Neural cell (in vitro differentiated cells): ENCODE measurements at regions not wholly inside any gene's neighbourhood (a gene's known extent, or its start where the extent isn't known, plus 50 kb on each side); places are given as distances from the start of the nearest gene placed in this dataset.

Experiments used
- H2AFZ ChIP-seq: fragments of 200-600, 300-800 bp; sonication (generic), shearing (Covaris generic); 2 replicates; pipeline ENCODE4 v1.6.0; 2014; ENCODE audit warnings: low read depth, mild to moderate bottlenecking, antibody characterized with exemption, low read length, moderate library complexity
- H3F3A ChIP-seq: fragments of 200-600 bp; shearing (Covaris generic); 2 replicates; pipeline ENCODE4 v1.6.1; 2016; ENCODE audit warnings: mild to moderate bottlenecking, moderate library complexity, mixed read lengths, antibody characterized with exemption, low read length; ENCODE audit not compliant: insufficient read depth, poor library complexity, severe bottlenecking
- H3K27ac ChIP-seq: fragments of 200-600, 300-800 bp; sonication (generic), shearing (Covaris generic); 2 replicates; pipeline ENCODE4 v1.5.1; 2014; ENCODE audit warnings: mild to moderate bottlenecking, low read length, moderate library complexity
- H3K27me3 ChIP-seq: fragments of 300-800, 200-600 bp; sonication (generic), shearing (Covaris generic); 2 replicates; pipeline ENCODE4 v1.6.0; 2014; ENCODE audit warnings: mild to moderate bottlenecking, low read depth, low read length, moderate library complexity; ENCODE audit not compliant: insufficient read depth
- H3K36me3 ChIP-seq: fragments of 300-800, 200-600 bp; sonication (generic), shearing (Covaris generic); 2 replicates; pipeline ENCODE4 v1.5.1; 2014; ENCODE audit warnings: mild to moderate bottlenecking, antibody characterized with exemption, low read length, moderate library complexity; ENCODE audit not compliant: insufficient read depth
- H3K4me2 ChIP-seq: fragments of 300-800, 200-600 bp; sonication (generic), shearing (Covaris generic); 2 replicates; pipeline ENCODE4 v1.6.0; 2014; ENCODE audit warnings: mild to moderate bottlenecking, low read length
- H3K4me3 ChIP-seq: fragments of 300-800, 200-600 bp; sonication (generic), shearing (Covaris generic); 2 replicates; pipeline ENCODE4 v1.5.1; 2014; ENCODE audit warnings: mild to moderate bottlenecking, low read length, moderate library complexity
- H3K79me2 ChIP-seq: fragments of 200-600 bp; shearing (Covaris generic); replicated peaks from 2 replicates; pipeline ENCODE4 v1.6.0; 2014; ENCODE audit warnings: mild to moderate bottlenecking, low read length, moderate library complexity; ENCODE audit not compliant: insufficient read depth
- H3K9ac ChIP-seq: fragments of 300-800, 200-600 bp; sonication (generic), shearing (Covaris generic); 2 replicates; pipeline ENCODE4 v1.6.1; 2016; ENCODE audit warnings: mild to moderate bottlenecking, low read length, mixed read lengths
- H3K9me2 ChIP-seq: fragments of 200-600 bp; shearing (Covaris generic); 2 replicates; pipeline ENCODE4 v1.6.1; 2016; ENCODE audit warnings: mild to moderate bottlenecking, low read length, mixed read lengths; ENCODE audit not compliant: insufficient read depth
- H3K9me3 ChIP-seq: fragments of 200-600, 300-800 bp; sonication (generic), shearing (Covaris generic); 2 replicates; pipeline ENCODE4 v1.6.1; 2016; ENCODE audit warnings: mild to moderate bottlenecking, mixed run types, low read length, moderate library complexity, mixed read lengths
- H4K20me1 ChIP-seq: fragments of 200-600 bp; shearing (Covaris generic); 2 replicates; pipeline ENCODE4 v1.6.1; 2016; ENCODE audit warnings: mild to moderate bottlenecking, mixed run types; ENCODE audit not compliant: insufficient read depth
- EP300 ChIP-seq: fragments of 450-650 bp; conservative IDR thresholded peaks from 2 replicates; pipeline ENCODE4 v1.6.1; 2014; ENCODE audit warnings: antibody characterized with exemption, mild to moderate bottlenecking, moderate library complexity; ENCODE audit not compliant: poor library complexity, severe bottlenecking
- EZH2 ChIP-seq: fragments of 200-600, 300-800 bp; shearing (Covaris generic), sonication (generic); IDR thresholded peaks from 2 replicates; pipeline ENCODE4 v1.6.1; 2014; ENCODE audit warnings: antibody characterized with exemption, low read length, borderline replicate concordance, mild to moderate bottlenecking; ENCODE audit not compliant: insufficient read depth, poor library complexity, severe bottlenecking
- MXI1 ChIP-seq: fragments of 450-650 bp; conservative IDR thresholded peaks from 2 replicates; pipeline ENCODE4 v1.6.1; 2014; ENCODE audit warnings: antibody characterized with exemption, mild to moderate bottlenecking; ENCODE audit not compliant: poor library complexity, severe bottlenecking
- POLR2AphosphoS5 ChIP-seq: IDR thresholded peaks from 2 replicates; pipeline ENCODE4 v1.6.1; 2012
- RAD21 ChIP-seq: fragments of 450-650 bp; conservative IDR thresholded peaks from 2 replicates; pipeline ENCODE4 v1.6.1; 2014; ENCODE audit warnings: antibody characterized with exemption, mild to moderate bottlenecking, moderate library complexity
- SMC3 ChIP-seq: fragments of 450-650 bp; conservative IDR thresholded peaks from 2 replicates; pipeline ENCODE4 v1.6.1; 2014; ENCODE audit warnings: antibody characterized with exemption, mild to moderate bottlenecking, moderate library complexity; ENCODE audit not compliant: poor library complexity
- TAF1 ChIP-seq: IDR thresholded peaks from 2 replicates; pipeline ENCODE4 v1.6.1; 2012; ENCODE audit warnings: low read depth
- TF ChIP-seq, protein P1 (sequence below): IDR thresholded peaks from 2 replicates; pipeline ENCODE4 v1.6.1; 2012; ENCODE audit warnings: borderline replicate concordance
- TF ChIP-seq, protein P2 (sequence below): fragments of 450-650 bp; IDR thresholded peaks from 2 replicates; pipeline ENCODE4 v1.5.1; 2014; ENCODE audit warnings: antibody characterized with exemption, mild to moderate bottlenecking, moderate library complexity; ENCODE audit not compliant: poor library complexity, severe bottlenecking

DNA sequence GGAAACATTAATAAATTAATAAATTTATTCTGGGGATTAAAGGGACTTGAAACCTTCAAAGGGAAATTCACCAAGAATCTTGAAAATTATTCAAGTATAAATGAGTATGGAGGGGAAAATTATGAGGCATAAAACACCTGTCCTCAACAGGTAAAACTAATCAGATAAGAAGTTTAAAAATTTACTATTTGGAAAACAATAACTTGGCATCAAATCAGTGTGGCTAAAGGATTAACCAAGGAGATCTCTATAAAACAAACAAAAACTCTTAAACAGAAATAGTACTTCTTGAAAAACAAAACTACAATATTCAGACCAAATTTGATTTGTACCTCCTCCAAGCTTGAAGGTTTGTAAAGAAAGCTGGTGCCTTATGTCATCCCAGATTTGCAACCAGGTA lies 66.4 kb upstream of the ZNF804B start:
- no peaks in the 10 kb centered on the region for H3K79me2 ChIP-seq
- no peaks in the 10 kb centered on the region for H3K36me3 ChIP-seq
- H3K9me3 ChIP-seq: no peaks in the 10 kb centered on the region
- no peaks in the 10 kb centered on the region for H3F3A ChIP-seq
- no peak overlapping the region for H2AFZ ChIP-seq
- no peak for TF ChIP-seq MXI1
- no peak for TF ChIP-seq EP300
- TF ChIP-seq POLR2AphosphoS5: no peak
- no peak for TF ChIP-seq EZH2
- TF ChIP-seq, protein P1, sequence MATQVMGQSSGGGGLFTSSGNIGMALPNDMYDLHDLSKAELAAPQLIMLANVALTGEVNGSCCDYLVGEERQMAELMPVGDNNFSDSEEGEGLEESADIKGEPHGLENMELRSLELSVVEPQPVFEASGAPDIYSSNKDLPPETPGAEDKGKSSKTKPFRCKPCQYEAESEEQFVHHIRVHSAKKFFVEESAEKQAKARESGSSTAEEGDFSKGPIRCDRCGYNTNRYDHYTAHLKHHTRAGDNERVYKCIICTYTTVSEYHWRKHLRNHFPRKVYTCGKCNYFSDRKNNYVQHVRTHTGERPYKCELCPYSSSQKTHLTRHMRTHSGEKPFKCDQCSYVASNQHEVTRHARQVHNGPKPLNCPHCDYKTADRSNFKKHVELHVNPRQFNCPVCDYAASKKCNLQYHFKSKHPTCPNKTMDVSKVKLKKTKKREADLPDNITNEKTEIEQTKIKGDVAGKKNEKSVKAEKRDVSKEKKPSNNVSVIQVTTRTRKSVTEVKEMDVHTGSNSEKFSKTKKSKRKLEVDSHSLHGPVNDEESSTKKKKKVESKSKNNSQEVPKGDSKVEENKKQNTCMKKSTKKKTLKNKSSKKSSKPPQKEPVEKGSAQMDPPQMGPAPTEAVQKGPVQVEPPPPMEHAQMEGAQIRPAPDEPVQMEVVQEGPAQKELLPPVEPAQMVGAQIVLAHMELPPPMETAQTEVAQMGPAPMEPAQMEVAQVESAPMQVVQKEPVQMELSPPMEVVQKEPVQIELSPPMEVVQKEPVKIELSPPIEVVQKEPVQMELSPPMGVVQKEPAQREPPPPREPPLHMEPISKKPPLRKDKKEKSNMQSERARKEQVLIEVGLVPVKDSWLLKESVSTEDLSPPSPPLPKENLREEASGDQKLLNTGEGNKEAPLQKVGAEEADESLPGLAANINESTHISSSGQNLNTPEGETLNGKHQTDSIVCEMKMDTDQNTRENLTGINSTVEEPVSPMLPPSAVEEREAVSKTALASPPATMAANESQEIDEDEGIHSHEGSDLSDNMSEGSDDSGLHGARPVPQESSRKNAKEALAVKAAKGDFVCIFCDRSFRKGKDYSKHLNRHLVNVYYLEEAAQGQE: no peak
- TF ChIP-seq, protein P2, sequence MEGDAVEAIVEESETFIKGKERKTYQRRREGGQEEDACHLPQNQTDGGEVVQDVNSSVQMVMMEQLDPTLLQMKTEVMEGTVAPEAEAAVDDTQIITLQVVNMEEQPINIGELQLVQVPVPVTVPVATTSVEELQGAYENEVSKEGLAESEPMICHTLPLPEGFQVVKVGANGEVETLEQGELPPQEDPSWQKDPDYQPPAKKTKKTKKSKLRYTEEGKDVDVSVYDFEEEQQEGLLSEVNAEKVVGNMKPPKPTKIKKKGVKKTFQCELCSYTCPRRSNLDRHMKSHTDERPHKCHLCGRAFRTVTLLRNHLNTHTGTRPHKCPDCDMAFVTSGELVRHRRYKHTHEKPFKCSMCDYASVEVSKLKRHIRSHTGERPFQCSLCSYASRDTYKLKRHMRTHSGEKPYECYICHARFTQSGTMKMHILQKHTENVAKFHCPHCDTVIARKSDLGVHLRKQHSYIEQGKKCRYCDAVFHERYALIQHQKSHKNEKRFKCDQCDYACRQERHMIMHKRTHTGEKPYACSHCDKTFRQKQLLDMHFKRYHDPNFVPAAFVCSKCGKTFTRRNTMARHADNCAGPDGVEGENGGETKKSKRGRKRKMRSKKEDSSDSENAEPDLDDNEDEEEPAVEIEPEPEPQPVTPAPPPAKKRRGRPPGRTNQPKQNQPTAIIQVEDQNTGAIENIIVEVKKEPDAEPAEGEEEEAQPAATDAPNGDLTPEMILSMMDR: no peak
- TF ChIP-seq SMC3: no peak
- TF ChIP-seq TAF1: no peak
- no peak for TF ChIP-seq RAD21
- no peak overlapping the region for H3K27ac ChIP-seq
- no peaks in the 10 kb centered on the region for H3K9me2 ChIP-seq
- H4K20me1 ChIP-seq: no peaks in the 10 kb centered on the region
- no peak overlapping the region for H3K4me2 ChIP-seq
- no peak overlapping the region for H3K4me3 ChIP-seq
- no peak overlapping the region for H3K9ac ChIP-seq
- H3K27me3 ChIP-seq: no peaks in the 10 kb centered on the region

DNA sequence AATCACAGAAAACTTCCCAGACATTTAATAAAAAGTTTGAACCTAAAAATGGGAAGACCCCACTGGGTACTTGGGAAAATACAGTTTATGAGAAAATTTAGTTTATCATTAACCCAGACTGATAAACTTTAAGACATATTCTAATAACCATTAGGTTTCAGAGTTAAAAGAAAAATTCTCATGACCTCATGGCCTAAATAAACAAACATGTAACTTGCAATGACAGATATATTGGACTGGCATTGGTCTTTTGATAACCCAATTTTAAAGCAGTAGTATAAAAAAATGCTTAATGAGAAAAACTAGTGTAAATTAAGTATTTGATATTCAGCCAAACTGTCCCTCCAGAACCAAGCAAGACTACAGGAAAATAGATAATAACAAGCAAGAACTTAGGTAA lies 67.0 kb upstream of the ZNF804B start:
- H4K20me1 ChIP-seq: no peaks in the 10 kb centered on the region
- no peaks in the 10 kb centered on the region for H3K9me2 ChIP-seq
- no peak overlapping the region for H3K27ac ChIP-seq
- H3K4me3 ChIP-seq: no peak overlapping the region
- H3K79me2 ChIP-seq: no peaks in the 10 kb centered on the region
- H3K27me3 ChIP-seq: no peaks in the 10 kb centered on the region
- H3K9ac ChIP-seq: no peak overlapping the region
- H3K9me3 ChIP-seq: no peaks in the 10 kb centered on the region
- H3K36me3 ChIP-seq: no peaks in the 10 kb centered on the region
- no peaks in the 10 kb centered on the region for H3F3A ChIP-seq
- H3K4me2 ChIP-seq: no peak overlapping the region
- TF ChIP-seq, protein P2: no peak
- no peak for TF ChIP-seq RAD21
- no peak for TF ChIP-seq MXI1
- no peak for TF ChIP-seq POLR2AphosphoS5
- no peak for TF ChIP-seq EP300
- no peak for TF ChIP-seq SMC3
- TF ChIP-seq, protein P1: no peak
- no peak for TF ChIP-seq TAF1
- TF ChIP-seq EZH2: no peak
- H2AFZ ChIP-seq: no peak overlapping the region
